ENCODE measurements at regions not wholly inside any gene's neighbourhood (a gene's known extent, or its start where the extent isn't known, plus 50 kb on each side); places are given as distances from the start of the nearest gene placed in this dataset.

GRCh38 chr13:71338070-71338469, 528.9 kb downstream of the DACH1 start:
- no peak for DNase-seq (ENCODE audit: low read depth in 2 of 2)
- H3K4me3 ChIP-seq (replicated peaks in 1 of 2; ENCODE audit: low read depth in 2 of 2, low read length in 2 of 2): no peak overlapping the region
- no peak for TF ChIP-seq CTCF (IDR thresholded peaks at IDR 0.05; ENCODE audit: low read depth, low read length)

GRCh38 chr13:71327266-71327665, 539.7 kb downstream of the DACH1 start:
- no peak for TF ChIP-seq CTCF (IDR thresholded peaks at IDR 0.05; ENCODE audit: low read depth, low read length)
- H3K4me3 ChIP-seq (replicated peaks in 1 of 2; ENCODE audit: low read depth in 2 of 2, low read length in 2 of 2): no peak overlapping the region
- no peak for DNase-seq (ENCODE audit: low read depth in 2 of 2)

- no peak for TF ChIP-seq CTCF (IDR thresholded peaks at IDR 0.05; ENCODE audit: low read depth, low read length)
- no peak overlapping the region for H3K4me3 ChIP-seq (replicated peaks in 1 of 2; ENCODE audit: low read depth in 2 of 2, low read length in 2 of 2)
- no peak for DNase-seq (ENCODE audit: low read depth in 2 of 2)
These were observed 541.4 kb downstream of the DACH1 start for GRCh38 chr13:71325556-71325955.

GRCh38 chr13:71323266-71323665, 543.7 kb downstream of the DACH1 start:
- TF ChIP-seq CTCF (IDR thresholded peaks at IDR 0.05; ENCODE audit: low read depth, low read length): no peak
- no peak for DNase-seq (ENCODE audit: low read depth in 2 of 2)
- no peak overlapping the region for H3K4me3 ChIP-seq (replicated peaks in 1 of 2; ENCODE audit: low read depth in 2 of 2, low read length in 2 of 2)

GRCh38 chr13:71320452-71320851, 546.6 kb downstream of the DACH1 start:
- TF ChIP-seq CTCF (IDR thresholded peaks at IDR 0.05; ENCODE audit: low read depth, low read length): peak; percentile 64
- peak; percentile 61 for DNase-seq (ENCODE audit: low read depth in 2 of 2)
- no peak overlapping the region for H3K4me3 ChIP-seq (replicated peaks in 1 of 2; ENCODE audit: low read depth in 2 of 2, low read length in 2 of 2)

- no peak overlapping the region for H3K4me3 ChIP-seq (replicated peaks in 1 of 2; ENCODE audit: low read depth in 2 of 2, low read length in 2 of 2)
- DNase-seq (ENCODE audit: low read depth in 2 of 2): no peak
- no peak for TF ChIP-seq CTCF (IDR thresholded peaks at IDR 0.05; ENCODE audit: low read depth, low read length)
These were observed 550.1 kb downstream of the DACH1 start for GRCh38 chr13:71316792-71317363.

- no peak for DNase-seq (ENCODE audit: low read depth in 2 of 2)
- H3K4me3 ChIP-seq (replicated peaks in 1 of 2; ENCODE audit: low read depth in 2 of 2, low read length in 2 of 2): no peak overlapping the region
- TF ChIP-seq CTCF (IDR thresholded peaks at IDR 0.05; ENCODE audit: low read depth, low read length): no peak
These were observed 554.1 kb downstream of the DACH1 start for GRCh38 chr13:71312923-71313322.
